Gastroesophageal sphincter (tissue), 4 donors: ENCODE measurements at regions not wholly inside any gene's neighbourhood (a gene's known extent, or its start where the extent isn't known, plus 50 kb on each side); places are given as distances from the start of the nearest gene placed in this dataset.
A peak's percentile ranks its signal among the peaks of the same experiment; 100 is the strongest.

Experiments used
- ATAC-seq: fragments of 150-250 bp; one replicate; pipeline ENCODE4 v1.9.1; 2016; ENCODE audit warnings: mild to moderate bottlenecking, moderate library complexity
- H3K27ac ChIP-seq, 4 donors: fragments of 200-600 bp; sonication (generic) in 3 of 4; 1 replicate in 3 of 4; 2 replicates in 1 of 4; pipeline ENCODE4 v1.5.1; 2016 to 2019
- H3K27me3 ChIP-seq: fragments of 200-600 bp; sonication (generic); one replicate; pipeline ENCODE4 v1.5.1; 2019
- H3K36me3 ChIP-seq, 2 donors: fragments of 200-600 bp; sonication (generic); one replicate each; pipeline ENCODE4 v1.5.1; 2019; ENCODE audit warnings: control low read depth in 1 of 2
- H3K4me1 ChIP-seq, 3 donors: fragments of 200-600 bp; sonication (generic); 1 replicate in 2 of 3; 2 replicates in 1 of 3; pipeline ENCODE4 v1.5.1; 2016 to 2019; ENCODE audit warnings: control low read depth in 2 of 3
- H3K4me3 ChIP-seq, 2 donors: fragments of 200-600 bp; sonication (generic); one replicate each; pipeline ENCODE4 v1.5.1; 2019; ENCODE audit warnings: mild to moderate bottlenecking in 1 of 2, moderate library complexity in 1 of 2
- H3K9me3 ChIP-seq, 3 donors: fragments of 200-600 bp; sonication (generic); one replicate each; pipeline ENCODE4 v1.5.1; 2017 to 2019; ENCODE audit warnings: control low read depth in 2 of 3
- EP300 ChIP-seq: sonication (generic); formaldehyde crosslinking; IDR thresholded peaks from one replicate; pipeline ENCODE4 v1.6.1; 2017; ENCODE audit warnings: antibody characterized with exemption, mild to moderate bottlenecking
- POLR2A ChIP-seq, 2 donors: fragments of 450-650 bp; IDR thresholded peaks; one replicate each; pipeline ENCODE4 v1.6.1; 2017; ENCODE audit warnings: antibody characterized with exemption in 2 of 2, mild to moderate bottlenecking in 2 of 2, moderate library complexity in 1 of 2
- POLR2AphosphoS5 ChIP-seq: sonication (generic); formaldehyde crosslinking; IDR thresholded peaks from one replicate; pipeline ENCODE4 v1.6.1; 2017; ENCODE audit warnings: antibody characterized with exemption
- WGBS, 2 donors: methylation state at CpG; one replicate each; pipeline ENCODE4 v1.1.5; 2018; ENCODE audit warnings: low coverage in 1 of 2; 5-methylcytosine and 5-hydroxymethylcytosine counted together
- TF ChIP-seq, protein P1 (sequence below), 4 experiments: fragments of 200-600 bp in 2 of 4; fragments of 450-650 bp in 2 of 4; sonication (generic) in 1 of 4; IDR thresholded peaks; one replicate each; pipeline ENCODE4 v1.5.1; 2017 to 2019; ENCODE audit warnings: antibody characterized with exemption in 4 of 4, mild to moderate bottlenecking in 2 of 4, moderate library complexity in 2 of 4

DNA sequence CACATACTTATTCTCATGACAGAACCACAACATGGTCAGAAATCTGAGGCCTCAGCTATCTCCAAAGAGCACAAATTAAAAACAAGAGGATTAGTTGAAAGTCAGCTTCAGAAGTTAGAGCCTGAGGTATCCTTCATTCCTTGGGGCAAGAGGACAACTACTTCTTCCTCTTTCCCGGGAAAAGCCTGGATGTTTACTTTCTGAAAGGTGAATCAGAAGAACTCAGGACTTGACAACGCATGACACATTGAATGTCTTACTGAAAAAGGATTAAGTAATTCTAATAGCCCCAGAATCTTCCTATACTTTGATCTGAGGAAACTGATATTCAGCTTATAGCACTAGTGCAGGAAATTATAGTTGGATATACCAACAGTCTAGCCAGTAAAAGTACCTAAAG is 573.2 kb downstream of the METTL4 start:
- WGBS, 2 donors = 18 to 65% methylated on average over 2 of the region's 2 CpGs
- ATAC-seq = no peak
- Histone ChIP-seq H3K27me3 (no peaks in the 10 kb centered on the region), H3K9me3 (no peaks in the 10 kb centered on the region), H3K36me3 (no peaks in the 10 kb centered on the region), H3K27ac (no peak overlapping the region), H3K4me1 (no peaks in the 10 kb centered on the region), H3K4me3 (no peak overlapping the region)
- TF ChIP-seq EP300 (no peak), POLR2A (IDR thresholded peaks at IDR 0.05) (no peak), POLR2AphosphoS5 (no peak)
- TF ChIP-seq, protein P1, sequence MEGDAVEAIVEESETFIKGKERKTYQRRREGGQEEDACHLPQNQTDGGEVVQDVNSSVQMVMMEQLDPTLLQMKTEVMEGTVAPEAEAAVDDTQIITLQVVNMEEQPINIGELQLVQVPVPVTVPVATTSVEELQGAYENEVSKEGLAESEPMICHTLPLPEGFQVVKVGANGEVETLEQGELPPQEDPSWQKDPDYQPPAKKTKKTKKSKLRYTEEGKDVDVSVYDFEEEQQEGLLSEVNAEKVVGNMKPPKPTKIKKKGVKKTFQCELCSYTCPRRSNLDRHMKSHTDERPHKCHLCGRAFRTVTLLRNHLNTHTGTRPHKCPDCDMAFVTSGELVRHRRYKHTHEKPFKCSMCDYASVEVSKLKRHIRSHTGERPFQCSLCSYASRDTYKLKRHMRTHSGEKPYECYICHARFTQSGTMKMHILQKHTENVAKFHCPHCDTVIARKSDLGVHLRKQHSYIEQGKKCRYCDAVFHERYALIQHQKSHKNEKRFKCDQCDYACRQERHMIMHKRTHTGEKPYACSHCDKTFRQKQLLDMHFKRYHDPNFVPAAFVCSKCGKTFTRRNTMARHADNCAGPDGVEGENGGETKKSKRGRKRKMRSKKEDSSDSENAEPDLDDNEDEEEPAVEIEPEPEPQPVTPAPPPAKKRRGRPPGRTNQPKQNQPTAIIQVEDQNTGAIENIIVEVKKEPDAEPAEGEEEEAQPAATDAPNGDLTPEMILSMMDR (IDR thresholded peaks at IDR 0.05) = no peak

DNA sequence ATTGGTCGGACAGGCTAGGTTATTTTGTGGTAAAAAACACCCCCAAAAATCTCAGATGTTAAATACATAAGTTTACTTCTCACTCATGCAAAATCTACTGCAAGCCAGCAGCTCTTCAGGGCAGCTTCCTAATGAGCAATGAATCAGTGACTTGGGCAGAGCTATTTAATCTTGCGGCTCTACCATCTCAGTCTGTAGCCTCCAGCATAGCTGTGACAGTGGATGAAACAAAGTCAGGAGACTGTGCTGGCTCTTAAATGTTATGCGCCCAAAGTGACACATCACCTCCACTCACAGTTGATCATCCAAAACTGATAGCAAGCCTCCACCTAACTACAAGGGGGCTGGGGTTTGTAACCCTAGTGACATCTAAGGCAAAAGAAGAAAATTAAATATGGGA is 571.9 kb downstream of the METTL4 start:
- no peaks in the 10 kb centered on the region for H3K4me1 ChIP-seq
- no peaks in the 10 kb centered on the region for H3K9me3 ChIP-seq
- H3K36me3 ChIP-seq = no peaks in the 10 kb centered on the region
- ATAC-seq = no peak
- no peak overlapping the region for H3K4me3 ChIP-seq
- no peak for TF ChIP-seq EP300
- TF ChIP-seq, protein P1 (IDR thresholded peaks at IDR 0.05) = no peak
- no peak for TF ChIP-seq POLR2AphosphoS5
- TF ChIP-seq POLR2A (IDR thresholded peaks at IDR 0.05) = no peak
- H3K27me3 ChIP-seq = no peaks in the 10 kb centered on the region
- 65 to 75% methylated on average over 1 to 3 of the region's 3 CpGs for WGBS, 2 donors
- H3K27ac ChIP-seq = no peak overlapping the region

DNA sequence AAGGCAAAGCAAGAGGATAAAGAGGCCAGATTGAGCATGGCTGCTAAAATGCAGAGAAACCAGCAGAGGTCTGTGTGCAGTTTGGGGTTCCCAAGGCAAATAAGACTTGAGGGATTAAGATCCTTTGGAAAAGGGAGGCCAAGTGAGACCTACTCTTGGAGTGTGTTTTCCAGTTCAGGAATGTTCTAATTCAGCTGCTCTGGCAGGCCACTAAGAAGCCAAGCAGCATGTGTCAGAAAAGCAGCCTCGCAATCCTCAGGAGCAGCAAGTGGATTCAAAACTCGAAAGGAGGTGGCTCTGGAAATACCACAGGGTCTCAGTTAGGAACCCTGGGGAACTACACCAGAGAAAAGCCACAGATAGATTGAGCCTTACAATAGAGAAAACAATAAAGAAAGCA is 569.2 kb downstream of the METTL4 start:
- Histone ChIP-seq H3K4me1 (no peaks in the 10 kb centered on the region), H3K9me3 (no peaks in the 10 kb centered on the region), H3K4me3 (no peak overlapping the region), H3K27ac (no peak overlapping the region), H3K27me3 (no peaks in the 10 kb centered on the region), H3K36me3 (no peaks in the 10 kb centered on the region)
- ATAC-seq = peak; percentile 41
- WGBS, 2 donors = 49% methylated on average over 2 of the region's 2 CpGs; no CpG with 5 or more reads in 1 of the 2 donors
- TF ChIP-seq POLR2AphosphoS5 = no peak
- no peak for TF ChIP-seq POLR2A (IDR thresholded peaks at IDR 0.05)
- TF ChIP-seq, protein P1 (IDR thresholded peaks at IDR 0.05) = no peak
- TF ChIP-seq EP300 = no peak

DNA sequence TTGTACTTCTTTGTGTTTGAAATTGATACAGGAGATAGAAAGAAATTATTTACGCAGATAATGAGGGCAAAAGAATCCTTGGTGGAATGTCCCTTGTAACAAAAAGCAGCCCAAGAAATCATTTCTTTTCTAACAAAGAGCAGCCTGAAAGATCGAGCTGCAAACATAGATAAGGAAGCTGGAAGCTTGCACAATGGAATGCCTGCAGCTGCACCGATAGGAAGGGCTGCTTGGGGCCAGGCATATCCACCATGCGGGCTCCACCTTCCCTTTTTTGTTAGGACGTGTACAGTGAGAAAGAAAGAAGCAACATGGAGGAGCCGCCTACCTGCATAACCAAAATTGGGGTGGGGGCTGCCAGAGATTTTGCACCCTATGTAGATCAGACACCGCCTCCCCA is 568.7 kb downstream of the METTL4 start:
- Histone ChIP-seq H3K36me3 (no peaks in the 10 kb centered on the region), H3K27me3 (no peaks in the 10 kb centered on the region), H3K27ac (no peak overlapping the region), H3K4me1 (no peaks in the 10 kb centered on the region), H3K4me3 (no peak overlapping the region), H3K9me3 (no peaks in the 10 kb centered on the region)
- 43 to 70% methylated on average over 5 to 7 of the region's 7 CpGs for WGBS, 2 donors
- no peak for TF ChIP-seq POLR2A (IDR thresholded peaks at IDR 0.05)
- no peak for TF ChIP-seq POLR2AphosphoS5
- no peak for TF ChIP-seq EP300
- TF ChIP-seq, protein P1 (IDR thresholded peaks at IDR 0.05) = no peak
- no peak for ATAC-seq

DNA sequence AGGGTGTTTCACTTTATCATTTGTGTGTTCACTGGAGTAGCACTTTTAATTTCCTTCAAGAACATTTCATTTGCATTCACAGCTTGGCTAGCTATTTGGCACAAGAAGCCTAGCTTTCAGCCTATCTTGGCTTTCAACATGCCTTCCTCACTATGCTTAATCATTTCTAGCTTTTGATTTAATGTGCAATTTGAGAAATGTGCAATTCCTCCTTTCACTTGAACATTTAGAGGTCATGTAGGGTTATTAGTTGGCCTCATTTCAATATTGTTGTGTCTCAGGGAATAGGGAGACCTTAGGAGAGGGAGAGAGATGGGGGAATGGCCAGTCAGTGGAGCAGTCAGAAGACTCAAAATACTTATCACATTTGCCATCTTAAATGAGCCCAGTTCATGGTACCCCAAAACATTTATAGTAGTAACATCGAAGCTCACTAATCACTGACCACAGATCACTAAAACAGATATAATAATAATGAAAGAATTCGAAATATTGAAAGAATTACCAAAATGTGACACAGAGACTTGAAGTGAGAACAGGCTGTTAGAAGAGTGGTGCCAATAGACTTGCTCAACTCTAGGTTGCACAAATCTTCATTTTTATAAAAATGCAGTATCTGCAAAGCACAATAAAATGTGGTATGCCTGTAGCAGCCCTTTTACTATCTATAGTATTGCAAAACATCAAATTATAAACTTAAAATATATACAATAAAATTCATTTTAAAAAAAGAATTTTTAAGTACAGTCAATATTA is 561.2 kb downstream of the METTL4 start:
- TF ChIP-seq, protein P1 (IDR thresholded peaks at IDR 0.05) = no peak
- TF ChIP-seq POLR2A (IDR thresholded peaks at IDR 0.05) (no peak), EP300 (no peak), POLR2AphosphoS5 (no peak)
- 17 to 66% methylated on average over 1 to 2 of the region's 2 CpGs for WGBS, 2 donors
- peak; percentile 75 for ATAC-seq
- Histone ChIP-seq H3K4me3 (no peak overlapping the region), H3K27ac (no peak overlapping the region), H3K4me1 (no peaks in the 10 kb centered on the region), H3K9me3 (no peaks in the 10 kb centered on the region), H3K27me3 (no peaks in the 10 kb centered on the region), H3K36me3 (no peaks in the 10 kb centered on the region)
